K562 (cell line): ENCODE measurements at regions not wholly inside any gene's neighbourhood (a gene's known extent, or its start where the extent isn't known, plus 50 kb on each side); places are given as distances from the start of the nearest gene placed in this dataset.

ENCODE experiments used
- HSF4 ChIP-seq: fragments of 250-450 bp; sonication (Bioruptor Pico); IDR thresholded peaks from 2 replicates; pipeline ENCODE4 v2.1.2; 2022; ENCODE audit warnings: mild to moderate bottlenecking, moderate library complexity, borderline replicate concordance
- MTF1 ChIP-seq: fragments of 250-450 bp; sonication (Bioruptor Pico); IDR thresholded peaks from 2 replicates; pipeline ENCODE4 v1.9.0; 2021; ENCODE audit warnings: moderate library complexity, mild to moderate bottlenecking, inconsistent platforms, borderline replicate concordance
- NONO ChIP-seq, 2 experiments: fragments of 200-400 bp in 1 of 2; fragments of 450-650 bp in 1 of 2; formaldehyde crosslinking in 1 of 2; IDR thresholded peaks; 2 replicates each; pipeline ENCODE4 v1.6.1; 2017; ENCODE audit warnings: low read depth in 2 of 2, mild to moderate bottlenecking in 2 of 2, moderate library complexity in 2 of 2, low read length in 1 of 2
- SMARCA5 ChIP-seq: fragments of 450-650 bp; IDR thresholded peaks from 2 replicates; pipeline ENCODE4 v1.6.1; 2016
- ZC3H11A ChIP-seq: IDR thresholded peaks from 2 replicates; pipeline ENCODE4 v1.6.1; 2012; ENCODE audit warnings: low read depth, low read length, improper control_type of control experiment
- ZKSCAN3 ChIP-seq: fragments of 250-450 bp; sonication (Bioruptor Pico); IDR thresholded peaks from 2 replicates; pipeline ENCODE4 v1.4.0; 2020
- TF ChIP-seq, protein P1 (sequence below): sonication (generic); formaldehyde crosslinking; IDR thresholded peaks from 2 replicates; pipeline ENCODE4 v1.8.0; 2022; ENCODE audit warnings: mild to moderate bottlenecking, low read depth, missing genetic modification reagents
- TF ChIP-seq, protein P2 (sequence below), 2 experiments: fragments of 150-350 bp in 1 of 2; IDR thresholded peaks; 2 replicates each; pipeline ENCODE4 v1.6.1; 2012 to 2016; ENCODE audit warnings: low read depth in 2 of 2, low read length in 2 of 2, mild to moderate bottlenecking in 1 of 2, moderate library complexity in 1 of 2
- TF ChIP-seq, protein P3 (sequence below): sonication (generic); formaldehyde crosslinking; IDR thresholded peaks from 2 replicates; pipeline ENCODE4 v1.9.0; 2022; ENCODE audit warnings: mild to moderate bottlenecking, missing genetic modification reagents
- TF ChIP-seq, protein P4 (sequence below), 3 experiments: fragments of 200-800 bp in 1 of 3; sonication (Bioruptor generic) in 1 of 3; sonication (generic) in 1 of 3; formaldehyde crosslinking in 1 of 3; IDR thresholded peaks; 2 replicates each; pipeline versions ENCODE4 v1.6.1 to v1.8.0; 2016 to 2022; ENCODE audit warnings: mild to moderate bottlenecking in 2 of 3, missing compliant biosample characterization in 2 of 3, missing genetic modification characterization in 2 of 3, missing genetic modification reagents in 1 of 3

DNA sequence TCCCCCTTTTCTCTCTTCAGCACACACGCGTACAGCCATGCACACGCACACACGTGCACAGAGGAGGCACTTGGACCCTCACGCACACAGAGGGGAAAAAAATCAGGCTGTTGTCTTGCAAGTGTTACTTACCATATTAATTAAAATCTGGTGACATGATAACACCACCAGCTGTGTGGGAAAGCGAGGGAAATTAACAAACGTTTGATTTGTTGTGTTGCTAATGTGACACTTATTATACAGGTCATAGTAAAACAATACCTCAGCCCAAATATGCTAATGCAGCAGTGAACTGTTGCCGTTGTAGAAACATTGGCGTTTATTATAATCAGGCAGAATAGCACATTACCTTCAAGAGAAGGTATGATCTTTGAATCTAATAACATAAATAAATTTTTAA lies 211.7 kb downstream of the TEX29 start (continued):
- TF ChIP-seq NONO (IDR thresholded peaks at IDR 0.05; ENCODE audit: low read depth in 2 of 2, low read length in 1 of 2) = no peak
- TF ChIP-seq HSF4 (CRISPR knock-in tag) = no peak
- TF ChIP-seq ZKSCAN3 (CRISPR knock-in tag) = no peak
- TF ChIP-seq, protein P1, sequence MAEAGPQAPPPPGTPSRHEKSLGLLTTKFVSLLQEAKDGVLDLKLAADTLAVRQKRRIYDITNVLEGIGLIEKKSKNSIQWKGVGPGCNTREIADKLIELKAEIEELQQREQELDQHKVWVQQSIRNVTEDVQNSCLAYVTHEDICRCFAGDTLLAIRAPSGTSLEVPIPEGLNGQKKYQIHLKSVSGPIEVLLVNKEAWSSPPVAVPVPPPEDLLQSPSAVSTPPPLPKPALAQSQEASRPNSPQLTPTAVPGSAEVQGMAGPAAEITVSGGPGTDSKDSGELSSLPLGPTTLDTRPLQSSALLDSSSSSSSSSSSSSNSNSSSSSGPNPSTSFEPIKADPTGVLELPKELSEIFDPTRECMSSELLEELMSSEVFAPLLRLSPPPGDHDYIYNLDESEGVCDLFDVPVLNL (CRISPR knock-in tag) = no peak
- TF ChIP-seq, protein P2, sequence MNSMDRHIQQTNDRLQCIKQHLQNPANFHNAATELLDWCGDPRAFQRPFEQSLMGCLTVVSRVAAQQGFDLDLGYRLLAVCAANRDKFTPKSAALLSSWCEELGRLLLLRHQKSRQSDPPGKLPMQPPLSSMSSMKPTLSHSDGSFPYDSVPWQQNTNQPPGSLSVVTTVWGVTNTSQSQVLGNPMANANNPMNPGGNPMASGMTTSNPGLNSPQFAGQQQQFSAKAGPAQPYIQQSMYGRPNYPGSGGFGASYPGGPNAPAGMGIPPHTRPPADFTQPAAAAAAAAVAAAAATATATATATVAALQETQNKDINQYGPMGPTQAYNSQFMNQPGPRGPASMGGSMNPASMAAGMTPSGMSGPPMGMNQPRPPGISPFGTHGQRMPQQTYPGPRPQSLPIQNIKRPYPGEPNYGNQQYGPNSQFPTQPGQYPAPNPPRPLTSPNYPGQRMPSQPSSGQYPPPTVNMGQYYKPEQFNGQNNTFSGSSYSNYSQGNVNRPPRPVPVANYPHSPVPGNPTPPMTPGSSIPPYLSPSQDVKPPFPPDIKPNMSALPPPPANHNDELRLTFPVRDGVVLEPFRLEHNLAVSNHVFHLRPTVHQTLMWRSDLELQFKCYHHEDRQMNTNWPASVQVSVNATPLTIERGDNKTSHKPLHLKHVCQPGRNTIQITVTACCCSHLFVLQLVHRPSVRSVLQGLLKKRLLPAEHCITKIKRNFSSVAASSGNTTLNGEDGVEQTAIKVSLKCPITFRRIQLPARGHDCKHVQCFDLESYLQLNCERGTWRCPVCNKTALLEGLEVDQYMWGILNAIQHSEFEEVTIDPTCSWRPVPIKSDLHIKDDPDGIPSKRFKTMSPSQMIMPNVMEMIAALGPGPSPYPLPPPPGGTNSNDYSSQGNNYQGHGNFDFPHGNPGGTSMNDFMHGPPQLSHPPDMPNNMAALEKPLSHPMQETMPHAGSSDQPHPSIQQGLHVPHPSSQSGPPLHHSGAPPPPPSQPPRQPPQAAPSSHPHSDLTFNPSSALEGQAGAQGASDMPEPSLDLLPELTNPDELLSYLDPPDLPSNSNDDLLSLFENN (IDR thresholded peaks at IDR 0.05; ENCODE audit: low read depth in 2 of 2, low read length in 2 of 2) = no peak
- TF ChIP-seq ZC3H11A = no peak
- TF ChIP-seq, protein P3, sequence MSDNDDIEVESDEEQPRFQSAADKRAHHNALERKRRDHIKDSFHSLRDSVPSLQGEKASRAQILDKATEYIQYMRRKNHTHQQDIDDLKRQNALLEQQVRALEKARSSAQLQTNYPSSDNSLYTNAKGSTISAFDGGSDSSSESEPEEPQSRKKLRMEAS (CRISPR knock-in tag) = no peak
- TF ChIP-seq MTF1 = no peak
- no peak for TF ChIP-seq SMARCA5
- TF ChIP-seq, protein P4, sequence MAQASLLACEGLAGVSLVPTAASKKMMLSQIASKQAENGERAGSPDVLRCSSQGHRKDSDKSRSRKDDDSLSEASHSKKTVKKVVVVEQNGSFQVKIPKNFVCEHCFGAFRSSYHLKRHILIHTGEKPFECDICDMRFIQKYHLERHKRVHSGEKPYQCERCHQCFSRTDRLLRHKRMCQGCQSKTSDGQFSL (CRISPR knock-in tag; IDR thresholded peaks at IDR 0.05) = no peak
- TF ChIP-seq, protein P4 (tag; IDR thresholded peaks at IDR 0.05) = no peak
